Neural cell (in vitro differentiated cells): ENCODE measurements at regions not wholly inside any gene's neighbourhood (a gene's known extent, or its start where the extent isn't known, plus 50 kb on each side); places are given as distances from the start of the nearest gene placed in this dataset.

Experiments used
- H2AFZ ChIP-seq: fragments of 200-600, 300-800 bp; sonication (generic), shearing (Covaris generic); 2 replicates; pipeline ENCODE4 v1.6.0; 2014; ENCODE audit warnings: low read depth, mild to moderate bottlenecking, antibody characterized with exemption, low read length, moderate library complexity
- H3F3A ChIP-seq: fragments of 200-600 bp; shearing (Covaris generic); 2 replicates; pipeline ENCODE4 v1.6.1; 2016; ENCODE audit warnings: mild to moderate bottlenecking, moderate library complexity, mixed read lengths, antibody characterized with exemption, low read length; ENCODE audit not compliant: insufficient read depth, poor library complexity, severe bottlenecking
- H3K27ac ChIP-seq: fragments of 200-600, 300-800 bp; sonication (generic), shearing (Covaris generic); 2 replicates; pipeline ENCODE4 v1.5.1; 2014; ENCODE audit warnings: mild to moderate bottlenecking, low read length, moderate library complexity
- H3K27me3 ChIP-seq: fragments of 300-800, 200-600 bp; sonication (generic), shearing (Covaris generic); 2 replicates; pipeline ENCODE4 v1.6.0; 2014; ENCODE audit warnings: mild to moderate bottlenecking, low read depth, low read length, moderate library complexity; ENCODE audit not compliant: insufficient read depth
- H3K36me3 ChIP-seq: fragments of 300-800, 200-600 bp; sonication (generic), shearing (Covaris generic); 2 replicates; pipeline ENCODE4 v1.5.1; 2014; ENCODE audit warnings: mild to moderate bottlenecking, antibody characterized with exemption, low read length, moderate library complexity; ENCODE audit not compliant: insufficient read depth
- H3K4me2 ChIP-seq: fragments of 300-800, 200-600 bp; sonication (generic), shearing (Covaris generic); 2 replicates; pipeline ENCODE4 v1.6.0; 2014; ENCODE audit warnings: mild to moderate bottlenecking, low read length
- H3K4me3 ChIP-seq: fragments of 300-800, 200-600 bp; sonication (generic), shearing (Covaris generic); 2 replicates; pipeline ENCODE4 v1.5.1; 2014; ENCODE audit warnings: mild to moderate bottlenecking, low read length, moderate library complexity
- H3K79me2 ChIP-seq: fragments of 200-600 bp; shearing (Covaris generic); replicated peaks from 2 replicates; pipeline ENCODE4 v1.6.0; 2014; ENCODE audit warnings: mild to moderate bottlenecking, low read length, moderate library complexity; ENCODE audit not compliant: insufficient read depth
- H3K9ac ChIP-seq: fragments of 300-800, 200-600 bp; sonication (generic), shearing (Covaris generic); 2 replicates; pipeline ENCODE4 v1.6.1; 2016; ENCODE audit warnings: mild to moderate bottlenecking, low read length, mixed read lengths
- H3K9me2 ChIP-seq: fragments of 200-600 bp; shearing (Covaris generic); 2 replicates; pipeline ENCODE4 v1.6.1; 2016; ENCODE audit warnings: mild to moderate bottlenecking, low read length, mixed read lengths; ENCODE audit not compliant: insufficient read depth
- H3K9me3 ChIP-seq: fragments of 200-600, 300-800 bp; sonication (generic), shearing (Covaris generic); 2 replicates; pipeline ENCODE4 v1.6.1; 2016; ENCODE audit warnings: mild to moderate bottlenecking, mixed run types, low read length, moderate library complexity, mixed read lengths
- H4K20me1 ChIP-seq: fragments of 200-600 bp; shearing (Covaris generic); 2 replicates; pipeline ENCODE4 v1.6.1; 2016; ENCODE audit warnings: mild to moderate bottlenecking, mixed run types; ENCODE audit not compliant: insufficient read depth
- EP300 ChIP-seq: fragments of 450-650 bp; conservative IDR thresholded peaks from 2 replicates; pipeline ENCODE4 v1.6.1; 2014; ENCODE audit warnings: antibody characterized with exemption, mild to moderate bottlenecking, moderate library complexity; ENCODE audit not compliant: poor library complexity, severe bottlenecking
- EZH2 ChIP-seq: fragments of 200-600, 300-800 bp; shearing (Covaris generic), sonication (generic); IDR thresholded peaks from 2 replicates; pipeline ENCODE4 v1.6.1; 2014; ENCODE audit warnings: antibody characterized with exemption, low read length, borderline replicate concordance, mild to moderate bottlenecking; ENCODE audit not compliant: insufficient read depth, poor library complexity, severe bottlenecking
- MXI1 ChIP-seq: fragments of 450-650 bp; conservative IDR thresholded peaks from 2 replicates; pipeline ENCODE4 v1.6.1; 2014; ENCODE audit warnings: antibody characterized with exemption, mild to moderate bottlenecking; ENCODE audit not compliant: poor library complexity, severe bottlenecking
- POLR2AphosphoS5 ChIP-seq: IDR thresholded peaks from 2 replicates; pipeline ENCODE4 v1.6.1; 2012
- RAD21 ChIP-seq: fragments of 450-650 bp; conservative IDR thresholded peaks from 2 replicates; pipeline ENCODE4 v1.6.1; 2014; ENCODE audit warnings: antibody characterized with exemption, mild to moderate bottlenecking, moderate library complexity
- SMC3 ChIP-seq: fragments of 450-650 bp; conservative IDR thresholded peaks from 2 replicates; pipeline ENCODE4 v1.6.1; 2014; ENCODE audit warnings: antibody characterized with exemption, mild to moderate bottlenecking, moderate library complexity; ENCODE audit not compliant: poor library complexity
- TAF1 ChIP-seq: IDR thresholded peaks from 2 replicates; pipeline ENCODE4 v1.6.1; 2012; ENCODE audit warnings: low read depth
- TF ChIP-seq, protein P1 (sequence below): IDR thresholded peaks from 2 replicates; pipeline ENCODE4 v1.6.1; 2012; ENCODE audit warnings: borderline replicate concordance
- TF ChIP-seq, protein P2 (sequence below): fragments of 450-650 bp; IDR thresholded peaks from 2 replicates; pipeline ENCODE4 v1.5.1; 2014; ENCODE audit warnings: antibody characterized with exemption, mild to moderate bottlenecking, moderate library complexity; ENCODE audit not compliant: poor library complexity, severe bottlenecking

DNA sequence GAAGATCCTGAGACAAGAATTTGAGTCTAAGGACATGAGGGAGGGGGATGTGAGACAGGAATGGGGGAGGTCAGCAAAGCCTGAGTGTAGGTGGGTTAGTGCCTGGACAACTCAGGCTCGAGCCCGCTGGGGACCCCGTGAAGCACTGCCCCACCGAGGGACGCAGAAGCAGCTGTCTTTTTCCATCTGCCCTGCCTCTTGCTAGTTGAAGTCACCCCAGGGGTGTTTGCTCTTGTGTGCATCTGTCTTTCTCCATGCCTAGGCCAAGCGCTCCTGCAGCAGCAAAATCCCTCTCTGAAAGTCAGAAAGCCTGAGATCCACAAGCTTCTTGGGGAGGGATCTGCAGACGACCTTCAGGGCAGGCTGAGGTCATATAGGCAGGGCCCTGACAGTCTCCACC lies 79.0 kb upstream of the CELF2 start:
- no peaks in the 10 kb centered on the region for H4K20me1 ChIP-seq
- no peak for TF ChIP-seq MXI1
- no peak for TF ChIP-seq SMC3
- TF ChIP-seq, protein P1, sequence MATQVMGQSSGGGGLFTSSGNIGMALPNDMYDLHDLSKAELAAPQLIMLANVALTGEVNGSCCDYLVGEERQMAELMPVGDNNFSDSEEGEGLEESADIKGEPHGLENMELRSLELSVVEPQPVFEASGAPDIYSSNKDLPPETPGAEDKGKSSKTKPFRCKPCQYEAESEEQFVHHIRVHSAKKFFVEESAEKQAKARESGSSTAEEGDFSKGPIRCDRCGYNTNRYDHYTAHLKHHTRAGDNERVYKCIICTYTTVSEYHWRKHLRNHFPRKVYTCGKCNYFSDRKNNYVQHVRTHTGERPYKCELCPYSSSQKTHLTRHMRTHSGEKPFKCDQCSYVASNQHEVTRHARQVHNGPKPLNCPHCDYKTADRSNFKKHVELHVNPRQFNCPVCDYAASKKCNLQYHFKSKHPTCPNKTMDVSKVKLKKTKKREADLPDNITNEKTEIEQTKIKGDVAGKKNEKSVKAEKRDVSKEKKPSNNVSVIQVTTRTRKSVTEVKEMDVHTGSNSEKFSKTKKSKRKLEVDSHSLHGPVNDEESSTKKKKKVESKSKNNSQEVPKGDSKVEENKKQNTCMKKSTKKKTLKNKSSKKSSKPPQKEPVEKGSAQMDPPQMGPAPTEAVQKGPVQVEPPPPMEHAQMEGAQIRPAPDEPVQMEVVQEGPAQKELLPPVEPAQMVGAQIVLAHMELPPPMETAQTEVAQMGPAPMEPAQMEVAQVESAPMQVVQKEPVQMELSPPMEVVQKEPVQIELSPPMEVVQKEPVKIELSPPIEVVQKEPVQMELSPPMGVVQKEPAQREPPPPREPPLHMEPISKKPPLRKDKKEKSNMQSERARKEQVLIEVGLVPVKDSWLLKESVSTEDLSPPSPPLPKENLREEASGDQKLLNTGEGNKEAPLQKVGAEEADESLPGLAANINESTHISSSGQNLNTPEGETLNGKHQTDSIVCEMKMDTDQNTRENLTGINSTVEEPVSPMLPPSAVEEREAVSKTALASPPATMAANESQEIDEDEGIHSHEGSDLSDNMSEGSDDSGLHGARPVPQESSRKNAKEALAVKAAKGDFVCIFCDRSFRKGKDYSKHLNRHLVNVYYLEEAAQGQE = no peak
- TF ChIP-seq, protein P2, sequence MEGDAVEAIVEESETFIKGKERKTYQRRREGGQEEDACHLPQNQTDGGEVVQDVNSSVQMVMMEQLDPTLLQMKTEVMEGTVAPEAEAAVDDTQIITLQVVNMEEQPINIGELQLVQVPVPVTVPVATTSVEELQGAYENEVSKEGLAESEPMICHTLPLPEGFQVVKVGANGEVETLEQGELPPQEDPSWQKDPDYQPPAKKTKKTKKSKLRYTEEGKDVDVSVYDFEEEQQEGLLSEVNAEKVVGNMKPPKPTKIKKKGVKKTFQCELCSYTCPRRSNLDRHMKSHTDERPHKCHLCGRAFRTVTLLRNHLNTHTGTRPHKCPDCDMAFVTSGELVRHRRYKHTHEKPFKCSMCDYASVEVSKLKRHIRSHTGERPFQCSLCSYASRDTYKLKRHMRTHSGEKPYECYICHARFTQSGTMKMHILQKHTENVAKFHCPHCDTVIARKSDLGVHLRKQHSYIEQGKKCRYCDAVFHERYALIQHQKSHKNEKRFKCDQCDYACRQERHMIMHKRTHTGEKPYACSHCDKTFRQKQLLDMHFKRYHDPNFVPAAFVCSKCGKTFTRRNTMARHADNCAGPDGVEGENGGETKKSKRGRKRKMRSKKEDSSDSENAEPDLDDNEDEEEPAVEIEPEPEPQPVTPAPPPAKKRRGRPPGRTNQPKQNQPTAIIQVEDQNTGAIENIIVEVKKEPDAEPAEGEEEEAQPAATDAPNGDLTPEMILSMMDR = no peak
- no peak for TF ChIP-seq TAF1
- no peak overlapping the region for H3K4me2 ChIP-seq
- no peaks in the 10 kb centered on the region for H3K27me3 ChIP-seq
- no peak overlapping the region for H3K27ac ChIP-seq
- no peak overlapping the region for H2AFZ ChIP-seq
- H3K36me3 ChIP-seq = no peaks in the 10 kb centered on the region
- no peaks in the 10 kb centered on the region for H3F3A ChIP-seq
- no peak overlapping the region for H3K4me3 ChIP-seq
- H3K9me3 ChIP-seq = no peaks in the 10 kb centered on the region
- no peak overlapping the region for H3K9ac ChIP-seq
- no peaks in the 10 kb centered on the region for H3K79me2 ChIP-seq
- no peaks in the 10 kb centered on the region for H3K9me2 ChIP-seq

- H3K27me3 ChIP-seq = no peaks in the 10 kb centered on the region
- no peak overlapping the region for H3K9ac ChIP-seq
- H3K9me2 ChIP-seq = no peaks in the 10 kb centered on the region
Measured at GRCh38 chr10:10941127-10941730, 76.4 kb upstream of the CELF2 start.

More at GRCh38 chr10:10941127-10941730, 76.4 kb upstream of the CELF2 start:
- H3K79me2 ChIP-seq = no peaks in the 10 kb centered on the region
- no peak overlapping the region for H3K4me2 ChIP-seq
- H2AFZ ChIP-seq = no peak overlapping the region
- no peak overlapping the region for H3K27ac ChIP-seq
- TF ChIP-seq, protein P1 = no peak
- TF ChIP-seq RAD21 = no peak
- no peak for TF ChIP-seq POLR2AphosphoS5
- no peak for TF ChIP-seq SMC3
- no peak for TF ChIP-seq TAF1
- TF ChIP-seq EZH2 = no peak
- TF ChIP-seq EP300 = no peak
- TF ChIP-seq, protein P2 = no peak
- TF ChIP-seq MXI1 = no peak
- H3K4me3 ChIP-seq = no peak overlapping the region
- no peaks in the 10 kb centered on the region for H4K20me1 ChIP-seq
- H3K36me3 ChIP-seq = no peaks in the 10 kb centered on the region
- H3F3A ChIP-seq = no peaks in the 10 kb centered on the region
- no peaks in the 10 kb centered on the region for H3K9me3 ChIP-seq
